IPS-15b (cell line): ENCODE measurements at regions not wholly inside any gene's neighbourhood (a gene's known extent, or its start where the extent isn't known, plus 50 kb on each side); places are given as distances from the start of the nearest gene placed in this dataset.

ENCODE experiments used
- H3K27me3 ChIP-seq: one replicate; pipeline ENCODE4 v1.6.1; 2013; ENCODE audit warnings: low read length; ENCODE audit not compliant: control insufficient read depth, insufficient read depth
- H3K36me3 ChIP-seq: one replicate; pipeline ENCODE4 v1.6.1; 2013; ENCODE audit warnings: low read length; ENCODE audit not compliant: control insufficient read depth, insufficient read depth
- H3K4me1 ChIP-seq: one replicate; pipeline ENCODE4 v1.6.1; 2013; ENCODE audit warnings: mild to moderate bottlenecking, low read length; ENCODE audit not compliant: control insufficient read depth, insufficient read depth
- H3K4me3 ChIP-seq: one replicate; pipeline ENCODE4 v1.5.1; 2013; ENCODE audit warnings: low read depth, low read length
- H3K9ac ChIP-seq: one replicate; pipeline ENCODE4 v1.6.1; 2013; ENCODE audit warnings: low read depth, mild to moderate bottlenecking, low read length
- H3K9me3 ChIP-seq: one replicate; pipeline ENCODE4 v1.6.1; 2013; ENCODE audit warnings: mild to moderate bottlenecking, low read length; ENCODE audit not compliant: control insufficient read depth, insufficient read depth

- Histone ChIP-seq H3K4me3 (no peak overlapping the region), H3K36me3 (no peaks in the 10 kb centered on the region), H3K4me1 (peaks cover 4% of the 10 kb centered on the region), H3K9me3 (no peaks in the 10 kb centered on the region), H3K27me3 (no peaks in the 10 kb centered on the region), H3K9ac (no peak overlapping the region)
These were observed 64.5 kb upstream of the SEMA6D start for GRCh38 chr15:47652844-47653243.

GRCh38 chr15:47661661-47662180 is 55.6 kb upstream of the SEMA6D start:
- Histone ChIP-seq H3K36me3 (no peaks in the 10 kb centered on the region), H3K27me3 (no peaks in the 10 kb centered on the region), H3K4me3 (no peak overlapping the region), H3K4me1 (no peaks in the 10 kb centered on the region), H3K9me3 (no peaks in the 10 kb centered on the region), H3K9ac (no peak overlapping the region)

- Histone ChIP-seq H3K9ac (no peak overlapping the region), H3K4me1 (no peaks in the 10 kb centered on the region)
These were observed 54.2 kb upstream of the SEMA6D start for GRCh38 chr15:47663101-47663500.

More at GRCh38 chr15:47663101-47663500, 54.2 kb upstream of the SEMA6D start:
- no peaks in the 10 kb centered on the region for H3K27me3 ChIP-seq
- H3K9me3 ChIP-seq = no peaks in the 10 kb centered on the region
- no peaks in the 10 kb centered on the region for H3K36me3 ChIP-seq
- no peak overlapping the region for H3K4me3 ChIP-seq
